ENCODE measurements at regions not wholly inside any gene's neighbourhood (a gene's known extent, or its start where the extent isn't known, plus 50 kb on each side); places are given as distances from the start of the nearest gene placed in this dataset.

DNA sequence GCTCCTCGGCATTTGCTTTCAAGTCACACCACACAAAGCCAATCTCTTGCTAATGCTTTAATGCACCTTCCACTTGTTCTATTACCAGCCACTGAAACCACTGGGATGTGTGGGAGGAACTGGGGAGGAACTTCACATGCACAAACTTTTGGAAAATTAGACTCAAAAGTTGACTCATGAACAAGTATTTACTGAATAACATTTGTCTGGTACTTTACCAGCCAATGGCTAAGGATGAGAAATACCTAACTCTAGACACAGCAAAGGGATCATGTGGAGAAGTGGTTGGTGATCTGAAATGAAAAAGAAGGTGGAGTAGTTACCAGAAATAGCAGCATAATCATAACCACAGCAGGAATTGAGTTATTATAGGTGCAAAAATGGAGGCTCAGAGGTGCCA lies 554.0 kb upstream of the NOX3 start:
- H3K36me3 Mint-ChIP-seq (ENCODE audit: low read depth) = no peaks in the 10 kb centered on the region
- H3K4me3 Mint-ChIP-seq = no peak overlapping the region
- H3K27ac Mint-ChIP-seq = no peak overlapping the region
- intact Hi-C loops (cut with micrococcal nuclease) = no loop called here
- H3K4me1 Mint-ChIP-seq (ENCODE audit: low read depth) = peaks cover 25% of the 10 kb centered on the region
- H3K9me3 Mint-ChIP-seq = peaks cover 4% of the 10 kb centered on the region
- H3K27me3 Mint-ChIP-seq (ENCODE audit: low read depth) = no peaks in the 10 kb centered on the region
- DNase-seq = no peak
- CTCF ChIA-PET = no interaction called here

DNA sequence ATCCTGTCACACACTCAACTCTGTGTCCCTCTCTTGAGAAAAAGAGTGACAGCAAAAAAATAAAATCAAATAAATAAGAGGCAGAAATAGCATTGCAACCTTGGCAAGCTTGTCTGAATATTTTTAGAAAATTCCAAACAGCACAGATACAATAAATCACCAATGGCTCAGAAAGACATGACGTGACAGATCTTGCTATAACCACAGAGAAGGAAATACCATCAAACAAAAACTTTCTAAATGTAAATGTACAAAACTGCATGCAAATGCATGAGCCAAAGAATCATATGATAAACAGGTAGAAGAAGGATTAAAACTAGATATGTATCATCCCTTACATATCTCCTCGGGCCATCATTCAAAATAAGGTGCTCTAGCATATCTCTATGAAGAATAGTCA lies 549.2 kb upstream of the NOX3 start:
- DNase-seq = no peak
- Mint-ChIP-seq H3K27me3 (ENCODE audit: low read depth) (no peaks in the 10 kb centered on the region), H3K4me1 (ENCODE audit: low read depth) (peaks cover 3% of the 10 kb centered on the region), H3K27ac (no peak overlapping the region), H3K9me3 (peaks cover 3% of the 10 kb centered on the region), H3K4me3 (no peak overlapping the region), H3K36me3 (ENCODE audit: low read depth) (no peaks in the 10 kb centered on the region)
- CTCF ChIA-PET = no interaction called here
- intact Hi-C loops (cut with micrococcal nuclease) = no loop called here

DNA sequence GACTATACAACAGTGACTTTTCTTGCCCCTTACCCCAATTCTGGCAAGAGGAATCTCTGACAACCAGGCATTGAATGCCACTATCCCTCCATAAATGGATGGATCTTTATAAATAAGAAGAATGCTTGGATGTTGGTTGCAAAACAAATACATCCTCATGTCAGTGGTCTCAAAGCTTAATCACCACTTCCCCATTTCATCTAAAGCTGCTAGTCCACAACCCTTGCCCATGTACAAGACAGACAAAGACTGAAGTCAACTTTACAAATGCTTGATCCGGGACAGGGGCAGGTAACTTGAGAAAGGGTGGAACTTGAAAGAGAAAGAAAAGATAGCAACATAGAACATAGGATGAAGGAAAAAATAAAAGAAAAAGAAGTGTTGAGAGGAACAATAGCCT lies 540.5 kb upstream of the NOX3 start:
- Mint-ChIP-seq H3K27ac (no peak overlapping the region), H3K4me3 (no peak overlapping the region), H3K4me1 (ENCODE audit: low read depth) (no peaks in the 10 kb centered on the region), H3K27me3 (ENCODE audit: low read depth) (peaks cover 2% of the 10 kb centered on the region), H3K36me3 (ENCODE audit: low read depth) (no peaks in the 10 kb centered on the region), H3K9me3 (no peaks in the 10 kb centered on the region)
- CTCF ChIA-PET = no interaction called here
- DNase-seq = no peak
- intact Hi-C loops (cut with micrococcal nuclease) = no loop called here

DNA sequence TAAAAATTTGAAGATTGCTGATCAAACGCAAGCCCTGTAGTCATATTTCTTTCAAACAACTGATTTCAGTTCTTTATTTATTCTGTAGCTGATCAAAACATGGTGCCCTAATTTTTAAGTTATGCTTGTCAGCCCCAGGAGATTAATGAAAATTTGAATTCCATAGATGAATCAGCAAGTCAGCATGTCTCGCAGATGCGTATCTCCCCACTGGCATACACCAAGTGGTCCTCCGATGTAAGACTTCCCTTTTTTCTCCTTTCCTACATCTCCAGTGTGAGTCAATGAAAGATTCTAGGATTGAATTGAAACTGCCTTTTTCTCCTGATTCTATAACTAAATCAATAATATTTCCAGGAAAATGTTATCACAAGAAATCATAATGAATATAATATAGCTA lies 539.6 kb upstream of the NOX3 start:
- Mint-ChIP-seq H3K4me3 (no peak overlapping the region), H3K4me1 (ENCODE audit: low read depth) (no peaks in the 10 kb centered on the region), H3K36me3 (ENCODE audit: low read depth) (no peaks in the 10 kb centered on the region), H3K27ac (no peak overlapping the region), H3K9me3 (no peaks in the 10 kb centered on the region), H3K27me3 (ENCODE audit: low read depth) (peaks cover 2% of the 10 kb centered on the region)
- no peak for DNase-seq
- intact Hi-C loops (cut with micrococcal nuclease) = no loop called here
- CTCF ChIA-PET = no interaction called here

DNA sequence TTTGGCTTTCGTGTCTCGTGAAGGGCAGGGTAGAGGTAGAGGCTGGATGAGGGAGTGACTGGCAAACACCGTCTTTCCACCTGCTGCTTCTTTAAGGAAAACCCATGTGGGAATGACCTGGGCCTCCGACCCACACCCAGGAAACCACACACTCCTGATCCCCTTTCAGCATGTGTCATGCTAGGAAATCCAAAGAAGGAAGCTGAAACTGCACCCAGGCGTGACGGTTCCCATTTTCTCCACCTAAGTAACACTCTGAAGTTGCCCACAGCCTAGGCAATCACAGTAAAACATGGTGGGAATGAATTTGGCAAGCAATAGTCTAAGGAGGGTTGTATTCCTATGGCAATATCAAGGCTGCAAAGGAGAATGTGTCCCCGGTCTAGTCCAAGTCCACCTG lies 538.4 kb upstream of the NOX3 start:
- Mint-ChIP-seq H3K4me1 (ENCODE audit: low read depth) (no peaks in the 10 kb centered on the region), H3K27ac (no peak overlapping the region), H3K4me3 (no peak overlapping the region), H3K9me3 (no peaks in the 10 kb centered on the region), H3K27me3 (ENCODE audit: low read depth) (peaks cover 2% of the 10 kb centered on the region), H3K36me3 (ENCODE audit: low read depth) (no peaks in the 10 kb centered on the region)
- no peak for DNase-seq
- intact Hi-C loops (cut with micrococcal nuclease) = no loop called here
- CTCF ChIA-PET = no interaction called here

DNA sequence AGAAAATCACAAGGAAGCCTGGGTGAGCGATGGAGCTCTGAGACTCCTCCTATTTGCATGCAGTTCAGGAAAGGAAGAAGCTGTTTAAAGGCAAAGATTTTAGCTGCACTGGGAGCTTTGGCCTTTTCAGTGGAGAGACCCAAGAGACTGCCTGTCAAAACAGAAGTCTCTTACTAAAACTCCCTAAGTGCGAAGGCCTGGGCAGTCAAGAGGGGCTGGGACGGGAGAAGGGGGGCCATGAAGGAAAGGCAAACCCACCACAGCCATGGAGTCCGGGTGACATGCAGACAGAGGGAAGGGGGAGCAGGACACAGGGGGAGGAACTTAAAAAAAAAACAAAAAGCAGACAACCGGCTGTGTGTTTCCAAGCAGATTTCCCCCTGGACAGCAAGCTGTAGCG lies 537.6 kb upstream of the NOX3 start:
- Mint-ChIP-seq H3K36me3 (ENCODE audit: low read depth) (no peaks in the 10 kb centered on the region), H3K4me1 (ENCODE audit: low read depth) (no peaks in the 10 kb centered on the region), H3K27me3 (ENCODE audit: low read depth) (peaks cover 2% of the 10 kb centered on the region), H3K27ac (no peak overlapping the region), H3K9me3 (no peaks in the 10 kb centered on the region), H3K4me3 (no peak overlapping the region)
- intact Hi-C loops (cut with micrococcal nuclease) = no loop called here
- no peak for DNase-seq
- CTCF ChIA-PET = interaction anchor here (0.7 kb wide), 1 partner anchor 1094 kb away, joined by 3 read pairs; no protein-coding TSS in a partner anchor

DNA sequence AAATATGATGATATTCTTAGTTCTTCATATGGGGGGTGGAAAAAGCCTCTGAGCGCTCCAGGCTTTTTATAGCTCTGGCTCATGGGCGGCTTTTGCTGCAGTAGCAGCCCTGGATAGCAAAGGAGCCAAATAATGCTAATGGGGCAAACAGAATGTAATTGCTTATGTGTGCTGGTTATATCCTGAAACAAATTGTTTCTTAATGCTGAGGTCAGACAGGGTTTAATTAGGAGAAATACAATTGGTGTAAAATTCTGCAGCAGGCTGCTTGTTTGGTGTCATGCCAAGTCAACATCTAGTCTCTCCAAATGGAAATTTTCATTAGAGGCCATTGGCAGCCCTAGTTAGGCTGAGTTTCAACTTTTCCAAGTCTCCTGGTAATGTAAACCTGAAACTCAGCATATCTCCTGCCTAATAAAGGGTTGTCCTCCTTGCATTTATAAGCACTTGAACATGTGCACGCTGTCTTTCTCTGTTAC lies 530.1 kb upstream of the NOX3 start:
- intact Hi-C loops (cut with micrococcal nuclease) = no loop called here

DNA sequence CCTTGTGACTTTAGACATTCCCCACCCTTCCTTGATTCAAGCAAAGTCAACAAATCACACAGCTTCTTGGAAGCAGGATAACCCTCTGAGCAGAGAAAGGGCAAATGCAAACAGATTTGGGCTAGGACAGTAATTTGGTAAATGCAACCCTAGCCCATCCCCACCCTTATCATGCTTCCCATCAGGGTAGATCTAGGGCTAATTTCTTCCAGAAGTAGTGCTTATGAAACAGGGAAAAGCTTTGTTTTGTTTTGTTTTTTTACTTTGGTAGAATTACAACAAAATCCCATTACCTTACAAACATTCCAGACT lies 525.1 kb upstream of the NOX3 start:
- Mint-ChIP-seq H3K4me1 (ENCODE audit: low read depth) (no peaks in the 10 kb centered on the region), H3K27me3 (ENCODE audit: low read depth) (no peaks in the 10 kb centered on the region), H3K9me3 (no peaks in the 10 kb centered on the region), H3K4me3 (no peak overlapping the region), H3K36me3 (ENCODE audit: low read depth) (no peaks in the 10 kb centered on the region), H3K27ac (no peak overlapping the region)
- intact Hi-C loops (cut with micrococcal nuclease) = no loop called here
- CTCF ChIA-PET = no interaction called here
- no peak for DNase-seq

More for the DNA sequence above, 530.1 kb upstream of the NOX3 start:
- no peaks in the 10 kb centered on the region for H3K27me3 Mint-ChIP-seq (ENCODE audit: low read depth)
- CTCF ChIA-PET = interaction anchor here (0.7 kb wide), 2 partner anchors 415 to 516 kb away, joined by 5 read pairs; no protein-coding TSS in a partner anchor
- H3K36me3 Mint-ChIP-seq (ENCODE audit: low read depth) = no peaks in the 10 kb centered on the region
- no peaks in the 10 kb centered on the region for H3K9me3 Mint-ChIP-seq
- DNase-seq = no peak
- no peaks in the 10 kb centered on the region for H3K4me1 Mint-ChIP-seq (ENCODE audit: low read depth)
- no peak overlapping the region for H3K4me3 Mint-ChIP-seq
- H3K27ac Mint-ChIP-seq = no peak overlapping the region

DNA sequence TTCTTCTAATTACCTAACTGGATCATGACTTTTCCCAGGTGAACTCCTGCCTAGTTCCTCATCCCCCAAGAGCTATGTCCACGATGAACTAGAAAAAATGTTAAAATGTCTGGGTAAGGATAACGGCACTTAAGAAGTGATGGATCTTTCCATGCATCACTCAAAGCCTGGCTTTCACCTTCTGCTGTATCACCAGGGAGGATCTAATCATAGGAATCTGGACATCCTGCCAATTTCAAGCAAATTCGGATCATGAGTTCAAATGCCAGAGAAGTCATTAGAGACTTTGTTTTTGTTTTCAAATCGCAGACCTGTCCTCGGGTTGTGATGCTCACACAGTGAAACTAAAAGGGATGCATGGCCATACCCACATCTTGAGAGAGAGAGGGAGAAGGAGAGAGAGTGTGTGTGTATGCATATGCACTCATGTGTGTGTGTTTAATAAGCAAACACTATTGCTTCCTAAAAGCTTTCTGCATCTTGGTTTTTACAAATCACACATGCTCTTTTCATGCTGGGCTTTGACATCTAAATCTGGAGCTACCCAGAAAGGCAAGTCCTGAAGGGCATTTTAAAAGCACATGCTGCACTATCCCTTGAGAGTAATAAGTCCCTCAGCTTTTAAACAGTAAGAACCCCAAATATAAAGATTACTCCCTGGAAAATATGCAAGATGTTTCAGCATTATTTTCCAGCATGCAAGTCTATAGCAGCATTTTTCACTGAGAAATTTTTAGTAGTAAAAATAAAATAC lies 524.6 kb upstream of the NOX3 start:
- Mint-ChIP-seq H3K27ac (no peak overlapping the region), H3K36me3 (ENCODE audit: low read depth) (no peaks in the 10 kb centered on the region), H3K4me3 (no peak overlapping the region), H3K9me3 (no peaks in the 10 kb centered on the region), H3K4me1 (ENCODE audit: low read depth) (no peaks in the 10 kb centered on the region), H3K27me3 (ENCODE audit: low read depth) (no peaks in the 10 kb centered on the region)
- CTCF ChIA-PET = interaction anchor here (0.5 kb wide), 1 partner anchor 588 kb away, joined by 6 read pairs; no protein-coding TSS in a partner anchor
- DNase-seq = no peak
- intact Hi-C loops (cut with micrococcal nuclease) = no loop called here

DNA sequence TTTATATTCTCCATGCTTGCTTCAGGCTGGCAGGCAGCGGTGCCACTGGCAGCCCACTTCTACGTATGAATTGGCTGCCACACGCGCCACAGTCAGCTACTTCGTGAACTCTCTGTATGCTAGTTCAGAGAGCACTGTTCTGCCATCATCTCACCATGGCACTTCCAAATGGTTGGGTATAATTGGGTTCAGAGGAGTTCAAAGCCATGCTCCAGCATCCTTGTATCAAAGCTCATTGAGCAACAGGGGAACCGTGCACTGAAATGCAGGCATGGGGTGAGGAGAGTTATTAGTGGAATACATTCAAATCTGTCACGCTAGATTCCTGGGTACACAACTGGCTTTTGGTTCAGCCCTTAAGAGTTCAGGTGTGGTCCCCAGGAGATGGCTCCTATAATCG lies 519.9 kb upstream of the NOX3 start:
- H3K27ac Mint-ChIP-seq = no peak overlapping the region
- H3K4me1 Mint-ChIP-seq (ENCODE audit: low read depth) = peaks cover 21% of the 10 kb centered on the region
- intact Hi-C loops (cut with micrococcal nuclease) = no loop called here
- CTCF ChIA-PET = no interaction called here
- H3K4me3 Mint-ChIP-seq = no peak overlapping the region
- no peaks in the 10 kb centered on the region for H3K27me3 Mint-ChIP-seq (ENCODE audit: low read depth)
- no peak for DNase-seq
- no peaks in the 10 kb centered on the region for H3K9me3 Mint-ChIP-seq
- H3K36me3 Mint-ChIP-seq (ENCODE audit: low read depth) = no peaks in the 10 kb centered on the region

DNA sequence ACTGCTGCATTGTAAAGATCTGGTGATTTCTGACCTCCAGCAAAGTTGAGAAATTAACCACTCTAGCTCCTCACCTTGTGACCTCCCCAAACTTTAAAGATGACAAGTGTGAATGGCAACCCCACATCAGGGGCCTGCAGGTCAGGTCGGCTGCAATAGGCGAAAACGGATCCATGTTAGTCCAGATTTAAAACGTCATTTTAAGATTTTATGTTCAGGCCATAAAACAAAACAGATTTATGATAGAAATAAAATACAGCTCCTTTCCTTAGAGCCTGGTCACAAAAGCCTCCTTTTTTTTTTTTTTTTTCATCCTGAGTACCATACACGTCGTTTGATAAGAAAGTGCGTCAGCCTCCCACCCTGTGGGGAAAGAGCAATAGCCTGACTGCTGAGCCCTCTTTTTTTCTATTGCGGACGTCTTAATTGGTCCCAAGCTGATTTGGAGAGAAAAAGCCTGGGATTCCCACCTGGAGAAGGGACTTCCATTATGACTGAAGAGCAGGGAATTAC lies 519.2 kb upstream of the NOX3 start:
- CTCF ChIA-PET = no interaction called here
- intact Hi-C loops (cut with micrococcal nuclease) = no loop called here
- H3K4me3 Mint-ChIP-seq = no peak overlapping the region

DNA sequence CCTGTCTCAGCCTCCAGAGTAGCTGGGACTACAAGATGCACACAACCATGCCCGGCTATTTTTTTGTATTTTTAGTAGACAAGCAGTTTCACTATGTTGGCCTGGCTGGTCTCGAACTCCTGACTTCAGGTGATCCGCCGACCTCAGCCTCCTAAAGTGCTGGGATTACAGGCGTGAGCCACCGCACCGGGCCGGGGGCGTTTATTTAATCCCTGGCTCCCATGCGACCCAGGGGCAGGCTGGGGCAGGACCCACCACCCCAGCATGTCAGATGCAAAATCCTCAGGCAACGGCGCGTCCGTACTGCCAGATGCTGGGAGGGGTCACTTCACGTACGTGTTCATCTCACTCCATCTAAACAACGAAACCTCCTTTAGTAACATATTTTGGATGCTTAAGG lies 518.7 kb upstream of the NOX3 start:
- H3K9me3 Mint-ChIP-seq = no peaks in the 10 kb centered on the region
- H3K4me3 Mint-ChIP-seq = no peak overlapping the region
- CTCF ChIA-PET = no interaction called here
- no peak overlapping the region for H3K27ac Mint-ChIP-seq
- DNase-seq = no peak
- no peaks in the 10 kb centered on the region for H3K36me3 Mint-ChIP-seq (ENCODE audit: low read depth)
- H3K27me3 Mint-ChIP-seq (ENCODE audit: low read depth) = no peaks in the 10 kb centered on the region
- intact Hi-C loops (cut with micrococcal nuclease) = no loop called here
- H3K4me1 Mint-ChIP-seq (ENCODE audit: low read depth) = peaks cover 21% of the 10 kb centered on the region

More for the DNA sequence above, 519.2 kb upstream of the NOX3 start:
- Mint-ChIP-seq H3K27ac (no peak overlapping the region), H3K36me3 (ENCODE audit: low read depth) (no peaks in the 10 kb centered on the region), H3K4me1 (ENCODE audit: low read depth) (peaks cover 21% of the 10 kb centered on the region), H3K27me3 (ENCODE audit: low read depth) (no peaks in the 10 kb centered on the region), H3K9me3 (no peaks in the 10 kb centered on the region)
- no peak for DNase-seq

DNA sequence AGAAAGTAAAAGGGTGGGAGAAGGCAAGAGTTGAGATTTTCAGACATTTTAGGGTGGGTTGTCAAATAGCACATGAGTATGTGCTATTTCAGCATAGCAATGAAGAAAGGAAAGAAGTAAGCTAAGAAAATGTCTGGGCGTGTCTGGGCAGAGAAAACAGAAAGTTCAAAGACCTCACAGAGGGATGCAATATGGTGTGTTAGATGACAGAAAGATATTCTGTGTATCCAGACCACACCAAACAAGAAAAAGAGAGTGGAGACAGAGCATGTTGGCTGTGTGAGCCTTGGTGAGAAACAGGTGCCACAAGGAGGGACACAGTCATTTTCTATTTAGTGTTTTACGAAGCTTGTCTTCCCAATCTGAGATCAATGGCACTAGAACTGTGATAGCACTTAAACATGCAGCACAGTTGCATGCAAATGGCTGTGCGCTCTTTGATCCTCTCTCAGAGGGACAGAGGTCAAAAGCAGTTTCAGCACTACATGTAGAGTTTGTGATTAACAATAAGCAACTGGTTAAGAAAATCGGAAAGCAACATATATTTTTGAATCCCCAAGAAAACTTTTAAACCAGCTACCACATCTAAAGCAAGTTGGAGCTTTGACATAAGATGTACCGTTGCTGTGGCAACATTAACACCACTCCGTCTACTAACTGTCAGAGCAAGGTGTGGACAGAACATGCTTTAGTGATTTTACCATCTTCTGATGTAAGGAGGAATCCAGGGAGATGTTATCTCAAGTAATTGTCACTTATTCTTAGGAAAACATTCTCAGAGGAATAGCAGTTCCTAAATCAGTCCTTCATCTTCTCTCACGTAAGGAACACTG lies 515.5 kb upstream of the NOX3 start:
- Mint-ChIP-seq H3K27ac (no peak overlapping the region), H3K36me3 (ENCODE audit: low read depth) (no peaks in the 10 kb centered on the region), H3K4me3 (no peak overlapping the region), H3K27me3 (ENCODE audit: low read depth) (no peaks in the 10 kb centered on the region), H3K4me1 (ENCODE audit: low read depth) (peaks cover 21% of the 10 kb centered on the region), H3K9me3 (no peaks in the 10 kb centered on the region)
- intact Hi-C loops (cut with micrococcal nuclease) = no loop called here
- no peak for DNase-seq
- CTCF ChIA-PET = no interaction called here

Measured in activated naive CD4-positive, alpha-beta T cell treated with anti-CD3 and anti-CD28 coated beads for 36 hours (primary cell).